NCI-H2029 treated with DMSO at 0.1 percent for 48 hours (cell line): ENCODE measurements at regions not wholly inside any gene's neighbourhood (a gene's known extent, or its start where the extent isn't known, plus 50 kb on each side); places are given as distances from the start of the nearest gene placed in this dataset.
"Not testable (repeated sequence)": the region's sequence is repeated elsewhere in the genome, so short reads cannot be mapped to it uniquely, and the experiment has no call there.

Source experiments
- DNase-seq: peaks from one replicate; lab custom pipeline; 2025; lab: John Stamatoyannopoulos, UW

GRCh38 chr1:101420406-101420805 lies 183.6 kb downstream of the S1PR1 start:
- DNase-seq = no peak

- not testable (repeated sequence) for DNase-seq
These were observed 191.3 kb downstream of the S1PR1 start for GRCh38 chr1:101428083-101428482.

- DNase-seq = no peak
These were observed 191.7 kb downstream of the S1PR1 start for GRCh38 chr1:101428562-101428961.

- no peak for DNase-seq
These were observed 195.2 kb downstream of the S1PR1 start for GRCh38 chr1:101431956-101432510.

- no peak for DNase-seq
These were observed 199.2 kb downstream of the S1PR1 start for GRCh38 chr1:101435831-101436511.

- DNase-seq = no peak
These were observed 201.0 kb downstream of the S1PR1 start for GRCh38 chr1:101437800-101438199.

- DNase-seq = no peak
These were observed 201.5 kb downstream of the S1PR1 start for GRCh38 chr1:101438359-101438758.

- no peak for DNase-seq
These were observed 203.7 kb downstream of the S1PR1 start for GRCh38 chr1:101440485-101440884.

GRCh38 chr1:101444381-101444780 lies 207.6 kb downstream of the S1PR1 start:
- no peak for DNase-seq

- DNase-seq = no peak
These were observed 208.2 kb downstream of the S1PR1 start for GRCh38 chr1:101444873-101445618.

GRCh38 chr1:101448018-101448417 lies 211.2 kb downstream of the S1PR1 start:
- no peak for DNase-seq

- not testable (repeated sequence) for DNase-seq
These were observed 213.9 kb downstream of the S1PR1 start for GRCh38 chr1:101450691-101451090.

- DNase-seq = no peak
These were observed 215.1 kb downstream of the S1PR1 start for GRCh38 chr1:101451888-101452287.

GRCh38 chr1:101452825-101453224 lies 216.0 kb downstream of the S1PR1 start:
- DNase-seq = no peak

- DNase-seq = no peak
These were observed 217.0 kb downstream of the S1PR1 start for GRCh38 chr1:101453844-101454243.

- DNase-seq = no peak
These were observed 218.3 kb downstream of the S1PR1 start for GRCh38 chr1:101455166-101455565.

- no peak for DNase-seq
These were observed 223.9 kb downstream of the S1PR1 start for GRCh38 chr1:101460739-101461138.

GRCh38 chr1:101463195-101463594 lies 226.4 kb downstream of the S1PR1 start:
- DNase-seq = no peak

- no peak for DNase-seq
These were observed 229.1 kb downstream of the S1PR1 start for GRCh38 chr1:101465941-101466340.

- DNase-seq = no peak
These were observed 237.3 kb downstream of the S1PR1 start for GRCh38 chr1:101474039-101474665.

GRCh38 chr1:101476541-101476940 lies 239.7 kb downstream of the S1PR1 start:
- no peak for DNase-seq

- no peak for DNase-seq
These were observed 243.1 kb downstream of the S1PR1 start for GRCh38 chr1:101479945-101480344.

- DNase-seq = no peak
These were observed 245.5 kb downstream of the S1PR1 start for GRCh38 chr1:101482306-101482705.
